Trophoblast cell (in vitro differentiated cells and primary cell): ENCODE measurements at regions not wholly inside any gene's neighbourhood (a gene's known extent, or its start where the extent isn't known, plus 50 kb on each side); places are given as distances from the start of the nearest gene placed in this dataset.

Experiments used
- DNase-seq, 2 donors: peaks; one replicate each; pipeline ENCODE4 v3.0.0-alpha.2; 2016
- H2AFZ ChIP-seq: 2 replicates; pipeline ENCODE4 v1.6.1; 2013; ENCODE audit warnings: low read length, moderate library complexity, mild to moderate bottlenecking; ENCODE audit not compliant: insufficient read depth, poor library complexity
- H2AK5ac ChIP-seq: 2 replicates; pipeline ENCODE4 v1.6.1; 2013; ENCODE audit warnings: mild to moderate bottlenecking, low read length
- H2BK120ac ChIP-seq: 2 replicates; pipeline ENCODE4 v1.6.1; 2013; ENCODE audit warnings: low read length, mild to moderate bottlenecking, moderate library complexity; ENCODE audit not compliant: insufficient read depth, poor library complexity
- H2BK12ac ChIP-seq: 2 replicates; pipeline ENCODE4 v1.6.1; 2013; ENCODE audit warnings: mild to moderate bottlenecking, low read length, moderate library complexity
- H2BK5ac ChIP-seq: 2 replicates; pipeline ENCODE4 v1.6.1; 2013; ENCODE audit warnings: low read length, low read depth, moderate library complexity, mild to moderate bottlenecking; ENCODE audit not compliant: poor library complexity
- H3K14ac ChIP-seq: 2 replicates; pipeline ENCODE4 v1.6.1; 2013; ENCODE audit warnings: mild to moderate bottlenecking, low read length
- H3K18ac ChIP-seq: 2 replicates; pipeline ENCODE4 v1.6.1; 2013; ENCODE audit warnings: mild to moderate bottlenecking, low read length
- H3K23ac ChIP-seq: 2 replicates; pipeline ENCODE4 v1.6.1; 2013; ENCODE audit warnings: low read length
- H3K27ac ChIP-seq: 2 replicates; pipeline ENCODE4 v1.5.1; 2013; ENCODE audit warnings: low read depth, mild to moderate bottlenecking, inconsistent platforms, low read length, moderate library complexity
- H3K27me3 ChIP-seq: 2 replicates; pipeline ENCODE4 v1.6.1; 2013; ENCODE audit warnings: inconsistent platforms, mild to moderate bottlenecking, low read length, moderate library complexity; ENCODE audit not compliant: insufficient read depth
- H3K36me3 ChIP-seq, 2 experiments: 1 replicate in 1 of 2; 2 replicates in 1 of 2; pipeline ENCODE4 v1.6.1; 2013; ENCODE audit warnings: low read length in 2 of 2, mild to moderate bottlenecking in 2 of 2, moderate library complexity in 1 of 2; ENCODE audit not compliant: insufficient read depth in 2 of 2, control insufficient read depth in 1 of 2
- H3K4ac ChIP-seq: 2 replicates; pipeline ENCODE4 v1.6.1; 2013; ENCODE audit warnings: low read depth, mild to moderate bottlenecking, low read length, moderate library complexity
- H3K4me1 ChIP-seq, 2 experiments: 1 replicate in 1 of 2; 2 replicates in 1 of 2; pipeline ENCODE4 v1.6.1; 2013; ENCODE audit warnings: low read length in 2 of 2, mild to moderate bottlenecking in 2 of 2, moderate library complexity in 1 of 2; ENCODE audit not compliant: insufficient read depth in 2 of 2, control insufficient read depth in 1 of 2
- H3K4me2 ChIP-seq: 2 replicates; pipeline ENCODE4 v1.6.1; 2013; ENCODE audit warnings: inconsistent platforms, mild to moderate bottlenecking, low read length, moderate library complexity
- H3K4me3 ChIP-seq: 2 replicates; pipeline ENCODE4 v1.5.1; 2013; ENCODE audit warnings: mild to moderate bottlenecking, low read depth, low read length, inconsistent platforms
- H3K79me1 ChIP-seq: one replicate; pipeline ENCODE4 v1.6.1; 2013; ENCODE audit warnings: low read length
- H3K79me2 ChIP-seq: 2 replicates; pipeline ENCODE4 v1.6.1; 2013; ENCODE audit warnings: low read length, mild to moderate bottlenecking; ENCODE audit not compliant: control insufficient read depth, insufficient read depth, poor library complexity
- H3K9ac ChIP-seq: 2 replicates; pipeline ENCODE4 v1.6.1; 2013; ENCODE audit warnings: mild to moderate bottlenecking, low read length
- H3K9me3 ChIP-seq: 2 replicates; pipeline ENCODE4 v1.6.1; 2013; ENCODE audit warnings: low read depth, mild to moderate bottlenecking, control low read depth, inconsistent platforms, low read length; ENCODE audit not compliant: insufficient read depth
- H4K12ac ChIP-seq: 2 replicates; pipeline ENCODE4 v1.6.1; 2013; ENCODE audit warnings: low read depth, mild to moderate bottlenecking, low read length, moderate library complexity
- H4K8ac ChIP-seq: 2 replicates; pipeline ENCODE4 v1.6.1; 2013; ENCODE audit warnings: low read depth, mild to moderate bottlenecking, low read length, moderate library complexity
- H4K91ac ChIP-seq: one replicate; pipeline ENCODE4 v1.6.1; 2013; ENCODE audit warnings: low read depth, mild to moderate bottlenecking, low read length, moderate library complexity
- WGBS: extraction: QIAGEN DNeasy Blood & Tissue Kit; methylation state at CpG from one replicate; pipeline ENCODE4 v1.1.7; 2013; ENCODE audit warnings: missing lambda C conversion rate; ENCODE audit not compliant: insufficient read length, insufficient coverage; ENCODE audit errors: extremely low coverage; 5-methylcytosine and 5-hydroxymethylcytosine counted together

GRCh38 chrX:13115146-13115855 is 70.9 kb upstream of the FAM9C start:
- no CpG with 5 or more reads among the region's 3 CpGs for WGBS
- H3K23ac ChIP-seq: no peak overlapping the region

GRCh38 chrX:13112499-13112898 is 68.1 kb upstream of the FAM9C start:
- Histone ChIP-seq H4K12ac (no peak overlapping the region), H4K91ac (no peak overlapping the region), H3K9me3 (no peaks in the 10 kb centered on the region), H2AK5ac (no peak overlapping the region), H2BK12ac (no peak overlapping the region), H3K9ac (no peak overlapping the region), H2BK120ac (no peak overlapping the region), H3K23ac (no peak overlapping the region), H2AFZ (no peak overlapping the region), H3K4me1 (peaks cover 0 to 4% of the 10 kb centered on the region in 2 experiments), H3K4me3 (no peak overlapping the region), H3K4ac (no peak overlapping the region), H2BK5ac (no peak overlapping the region), H3K14ac (no peak overlapping the region), H4K8ac (no peak overlapping the region), H3K27me3 (no peaks in the 10 kb centered on the region), H3K27ac (no peak overlapping the region), H3K36me3 (no peaks in the 10 kb centered on the region), H3K79me2 (no peaks in the 10 kb centered on the region), H3K18ac (no peak overlapping the region), H3K4me2 (no peak overlapping the region), H3K79me1 (peaks cover 2% of the 10 kb centered on the region)
- WGBS: no CpG with 5 or more reads among the region's 1 CpG
- DNase-seq: no peak

More at GRCh38 chrX:13115146-13115855, 70.9 kb upstream of the FAM9C start:
- H3K18ac ChIP-seq: no peak overlapping the region
- peaks cover 2% of the 10 kb centered on the region for H3K79me1 ChIP-seq
- H3K4me2 ChIP-seq: no peak overlapping the region
- H3K27ac ChIP-seq: no peak overlapping the region
- H2BK5ac ChIP-seq: no peak overlapping the region
- H4K8ac ChIP-seq: no peak overlapping the region
- H4K91ac ChIP-seq: no peak overlapping the region
- H3K27me3 ChIP-seq: no peaks in the 10 kb centered on the region
- no peak overlapping the region for H4K12ac ChIP-seq
- no peaks in the 10 kb centered on the region for H3K79me2 ChIP-seq
- H2BK12ac ChIP-seq: no peak overlapping the region
- H2BK120ac ChIP-seq: no peak overlapping the region
- no peak overlapping the region for H3K4ac ChIP-seq
- H2AFZ ChIP-seq: no peak overlapping the region
- H3K36me3 ChIP-seq: no peaks in the 10 kb centered on the region
- no peak overlapping the region for H3K4me3 ChIP-seq
- no peaks in the 10 kb centered on the region for H3K9me3 ChIP-seq
- no peak overlapping the region for H3K9ac ChIP-seq
- DNase-seq: no peak
- H3K4me1 ChIP-seq: peaks cover 0 to 4% of the 10 kb centered on the region in 2 experiments
- H3K14ac ChIP-seq: no peak overlapping the region
- no peak overlapping the region for H2AK5ac ChIP-seq

- H4K12ac ChIP-seq: no peak overlapping the region
- H2AFZ ChIP-seq: no peak overlapping the region
- H2BK5ac ChIP-seq: no peak overlapping the region
- H2BK12ac ChIP-seq: no peak overlapping the region
- H3K18ac ChIP-seq: no peak overlapping the region
- H3K4me2 ChIP-seq: no peak overlapping the region
- H3K23ac ChIP-seq: no peak overlapping the region
- H2BK120ac ChIP-seq: peak overlapping the region; percentile 13
- no peak overlapping the region for H3K4me3 ChIP-seq
- H3K79me2 ChIP-seq: no peaks in the 10 kb centered on the region
- H3K9ac ChIP-seq: no peak overlapping the region
- peaks cover 0 to 4% of the 10 kb centered on the region in 2 experiments for H3K4me1 ChIP-seq
- no peaks in the 10 kb centered on the region for H3K9me3 ChIP-seq
- H3K14ac ChIP-seq: no peak overlapping the region
- no peak overlapping the region for H4K91ac ChIP-seq
- no peaks in the 10 kb centered on the region for H3K36me3 ChIP-seq
- H3K79me1 ChIP-seq: peaks cover 2% of the 10 kb centered on the region
- H2AK5ac ChIP-seq: no peak overlapping the region
- no peak overlapping the region for H3K4ac ChIP-seq
- no peak overlapping the region for H4K8ac ChIP-seq
- no CpG with 5 or more reads among the region's 10 CpGs for WGBS
- H3K27ac ChIP-seq: peak overlapping the region; percentile 4
- no peaks in the 10 kb centered on the region for H3K27me3 ChIP-seq
- peak; percentile 56 to 85 for DNase-seq
Observed at GRCh38 chrX:13110433-13111324, 66.3 kb upstream of the FAM9C start.

GRCh38 chrX:13109817-13110216 is 65.4 kb upstream of the FAM9C start:
- no peaks in the 10 kb centered on the region for H3K79me2 ChIP-seq
- no peak overlapping the region for H3K4ac ChIP-seq

More at GRCh38 chrX:13109817-13110216, 65.4 kb upstream of the FAM9C start:
- H4K91ac ChIP-seq: peak overlapping the region; percentile 77
- no peak overlapping the region for H2AK5ac ChIP-seq
- no peak overlapping the region for H3K4me3 ChIP-seq
- H2BK12ac ChIP-seq: no peak overlapping the region
- H3K18ac ChIP-seq: no peak overlapping the region
- no peak overlapping the region for H3K27ac ChIP-seq
- no peak overlapping the region for H4K8ac ChIP-seq
- no peak overlapping the region for H3K23ac ChIP-seq
- peak overlapping the region; percentile 44 for H3K14ac ChIP-seq
- H2AFZ ChIP-seq: no peak overlapping the region
- peak overlapping the region; percentile 51 for H2BK120ac ChIP-seq
- no peaks in the 10 kb centered on the region for H3K27me3 ChIP-seq
- H2BK5ac ChIP-seq: no peak overlapping the region
- no peak overlapping the region for H3K9ac ChIP-seq
- WGBS: no CpG with 5 or more reads among the region's 5 CpGs
- H3K4me1 ChIP-seq: peaks cover 0 to 4% of the 10 kb centered on the region in 2 experiments
- no peak overlapping the region for H3K4me2 ChIP-seq
- no peaks in the 10 kb centered on the region for H3K36me3 ChIP-seq
- H3K79me1 ChIP-seq: peaks cover 2% of the 10 kb centered on the region
- H3K9me3 ChIP-seq: no peaks in the 10 kb centered on the region
- no peak overlapping the region for H4K12ac ChIP-seq
- DNase-seq: no peak
